Activated CD8-positive, alpha-beta T cell treated with anti-CD3 and anti-CD28 coated beads, Interleukin-2, amount 10 ng/mL, durations not matched to agents 7 days and 5 days (primary cell): ENCODE measurements at regions not wholly inside any gene's neighbourhood (a gene's known extent, or its start where the extent isn't known, plus 50 kb on each side); places are given as distances from the start of the nearest gene placed in this dataset.
"Not testable (repeated sequence)": the region's sequence is repeated elsewhere in the genome, so short reads cannot be mapped to it uniquely, and the experiment has no call there.

ENCODE experiments used
- ATAC-seq: fragments of 150-1000 bp; cut with Tn5 transposase; one replicate; pipeline ENCODE4 v1.10.0; 2021; ENCODE audit warnings: moderate library complexity
- CTCF ChIA-PET: fragments of 350-600 bp; sonication (Branson Sonifier 250); formaldehyde crosslinking; loops from one replicate; lab custom pipeline; 2021; ENCODE audit warnings: antibody characterized with exemption; lab: Charles Lee
- POLR2A ChIA-PET: fragments of 350-600 bp; sonication (Branson Sonifier 250); formaldehyde crosslinking; loops from one replicate; lab custom pipeline; 2021; ENCODE audit warnings: antibody characterized with exemption; lab: Charles Lee
- DNase-seq: peaks from one replicate; pipeline ENCODE4 v3.0.0-alpha.2; 2020
- H3K27ac Mint-ChIP-seq: one replicate; pipeline ENCODE4 v1.8.0; 2021; ENCODE audit warnings: mild to moderate bottlenecking, mixed read lengths
- H3K27me3 Mint-ChIP-seq: one replicate; pipeline ENCODE4 v1.8.0; 2021; ENCODE audit warnings: low read depth, mixed read lengths
- H3K36me3 Mint-ChIP-seq: one replicate; pipeline ENCODE4 v1.8.0; 2021; ENCODE audit warnings: low read depth, mixed read lengths
- H3K4me1 Mint-ChIP-seq: one replicate; pipeline ENCODE4 v1.8.0; 2021; ENCODE audit warnings: low read depth, mixed read lengths
- H3K4me3 Mint-ChIP-seq: one replicate; pipeline ENCODE4 v1.8.0; 2021; ENCODE audit warnings: mild to moderate bottlenecking, mixed read lengths
- H3K9me3 Mint-ChIP-seq: one replicate; pipeline ENCODE4 v1.8.0; 2022; ENCODE audit warnings: mixed read lengths; ENCODE audit not compliant: insufficient read depth

- Mint-ChIP-seq H3K4me3 (no peak overlapping the region), H3K27me3 (no peaks in the 10 kb centered on the region), H3K4me1 (no peaks in the 10 kb centered on the region), H3K36me3 (no peaks in the 10 kb centered on the region), H3K9me3 (no peaks in the 10 kb centered on the region), H3K27ac (no peak overlapping the region)
- ATAC-seq (no peak), DNase-seq (no peak)
- ChIA-PET CTCF (no interaction called here), POLR2A (no interaction called here)
These were observed 120.4 kb upstream of the OSBPL11 start for GRCh38 chr3:125715651-125716050.

- H3K27ac Mint-ChIP-seq, ATAC-seq, H3K36me3 Mint-ChIP-seq, POLR2A ChIA-PET, H3K27me3 Mint-ChIP-seq, DNase-seq, H3K9me3 Mint-ChIP-seq, H3K4me1 Mint-ChIP-seq, H3K4me3 Mint-ChIP-seq, CTCF ChIA-PET: not testable (repeated sequence)
These were observed 136.9 kb upstream of the OSBPL11 start for GRCh38 chr3:125732151-125732550.

- H3K27ac Mint-ChIP-seq, H3K9me3 Mint-ChIP-seq, CTCF ChIA-PET, DNase-seq, H3K4me3 Mint-ChIP-seq, H3K27me3 Mint-ChIP-seq, POLR2A ChIA-PET, H3K36me3 Mint-ChIP-seq, H3K4me1 Mint-ChIP-seq, ATAC-seq: not testable (repeated sequence)
These were observed 146.9 kb upstream of the OSBPL11 start for GRCh38 chr3:125741991-125742718.

- H3K27me3 Mint-ChIP-seq, POLR2A ChIA-PET, CTCF ChIA-PET, H3K9me3 Mint-ChIP-seq, H3K27ac Mint-ChIP-seq, H3K4me3 Mint-ChIP-seq, H3K4me1 Mint-ChIP-seq, H3K36me3 Mint-ChIP-seq, ATAC-seq: not testable (repeated sequence)
- DNase-seq, result peak; percentile 33
These were observed 147.5 kb upstream of the OSBPL11 start for GRCh38 chr3:125742845-125743244.

- POLR2A ChIA-PET, CTCF ChIA-PET, H3K27me3 Mint-ChIP-seq, H3K27ac Mint-ChIP-seq, H3K36me3 Mint-ChIP-seq, H3K4me1 Mint-ChIP-seq, DNase-seq, H3K9me3 Mint-ChIP-seq, H3K4me3 Mint-ChIP-seq, ATAC-seq: not testable (repeated sequence)
These were observed 161.8 kb upstream of the OSBPL11 start for GRCh38 chr3:125757050-125757449.

DNA sequence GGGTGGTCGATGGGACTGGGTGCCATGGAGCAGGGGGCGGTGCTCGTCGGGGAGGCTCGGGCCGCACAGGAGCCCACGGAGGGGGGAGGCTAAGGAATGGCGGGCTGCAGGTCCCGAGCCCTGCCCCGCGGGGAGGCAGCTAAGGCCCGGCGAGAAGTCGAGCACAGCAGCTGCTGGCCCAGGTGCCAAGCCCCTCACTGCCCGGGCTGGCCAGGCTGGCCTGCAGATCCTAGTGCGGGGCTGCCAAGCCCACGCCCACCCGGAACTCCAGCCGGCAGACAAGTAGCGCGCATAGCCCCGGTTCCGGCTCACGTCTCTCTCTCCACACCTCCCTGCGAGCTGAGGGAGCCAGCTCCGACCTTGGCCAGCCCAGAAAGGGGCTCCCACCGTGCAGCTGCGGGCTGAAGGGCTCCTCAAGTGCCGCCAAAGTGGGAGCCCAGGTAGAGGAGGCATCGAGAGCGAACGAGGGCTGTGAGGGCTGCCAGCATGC is 163.4 kb upstream of the OSBPL11 start:
- H3K9me3 Mint-ChIP-seq, CTCF ChIA-PET, H3K27ac Mint-ChIP-seq, H3K36me3 Mint-ChIP-seq, H3K4me3 Mint-ChIP-seq, POLR2A ChIA-PET, H3K4me1 Mint-ChIP-seq, ATAC-seq, DNase-seq: not testable (repeated sequence)
- H3K27me3 Mint-ChIP-seq, result peaks cover 14% of the 10 kb centered on the region

- CTCF ChIA-PET, result not testable (repeated sequence)
These were observed 167.3 kb upstream of the OSBPL11 start for GRCh38 chr3:125762601-125763000.

GRCh38 chr3:125766285-125766826 is 171.1 kb upstream of the OSBPL11 start:
- H3K36me3 Mint-ChIP-seq, H3K9me3 Mint-ChIP-seq, CTCF ChIA-PET, H3K4me1 Mint-ChIP-seq, POLR2A ChIA-PET, H3K27ac Mint-ChIP-seq: not testable (repeated sequence)
- peaks cover 36% of the 10 kb centered on the region for H3K27me3 Mint-ChIP-seq
- DNase-seq (peak; percentile 45), ATAC-seq (peak; percentile 47)
- H3K4me3 Mint-ChIP-seq, result peak overlapping the region; percentile 53

More at GRCh38 chr3:125762601-125763000, 167.3 kb upstream of the OSBPL11 start:
- DNase-seq, H3K4me1 Mint-ChIP-seq, ATAC-seq, H3K27ac Mint-ChIP-seq, H3K9me3 Mint-ChIP-seq, H3K4me3 Mint-ChIP-seq, POLR2A ChIA-PET, H3K36me3 Mint-ChIP-seq: not testable (repeated sequence)
- peaks cover 40% of the 10 kb centered on the region for H3K27me3 Mint-ChIP-seq

GRCh38 chr3:125766931-125767330 is 171.6 kb upstream of the OSBPL11 start:
- CTCF ChIA-PET, H3K36me3 Mint-ChIP-seq, H3K9me3 Mint-ChIP-seq, ATAC-seq, H3K27ac Mint-ChIP-seq, H3K4me1 Mint-ChIP-seq, POLR2A ChIA-PET, DNase-seq: not testable (repeated sequence)
- H3K4me3 Mint-ChIP-seq, result peak overlapping the region; percentile 38
- H3K27me3 Mint-ChIP-seq, result peaks cover 36% of the 10 kb centered on the region

DNA sequence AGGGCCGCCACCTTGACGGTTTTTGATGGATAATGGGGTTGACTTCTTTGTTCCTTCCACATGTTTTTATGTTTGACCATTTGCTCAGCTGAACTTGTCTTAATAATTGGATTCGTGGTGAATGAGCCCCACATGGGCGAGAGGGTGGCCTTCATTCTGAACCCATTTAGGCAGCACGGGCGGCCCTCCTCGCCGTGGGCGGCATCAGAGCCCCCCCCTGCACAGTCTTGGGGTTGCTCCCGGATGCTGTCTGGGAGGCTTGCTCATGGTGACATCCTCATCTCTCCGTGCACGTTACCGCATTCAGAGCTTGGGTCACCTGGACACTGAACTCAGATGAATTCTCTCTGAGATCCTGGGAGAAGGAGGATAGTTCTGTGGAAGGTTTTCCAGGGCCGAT is 172.3 kb upstream of the OSBPL11 start:
- H3K9me3 Mint-ChIP-seq, result no peaks in the 10 kb centered on the region
- H3K27me3 Mint-ChIP-seq, result peaks cover 31% of the 10 kb centered on the region
- ChIA-PET CTCF (no interaction called here), POLR2A (no interaction called here)
- no peak overlapping the region for H3K27ac Mint-ChIP-seq
- ATAC-seq (no peak), DNase-seq (no peak)
- peaks cover 6% of the 10 kb centered on the region for H3K4me1 Mint-ChIP-seq
- H3K36me3 Mint-ChIP-seq, result no peaks in the 10 kb centered on the region
- no peak overlapping the region for H3K4me3 Mint-ChIP-seq

DNA sequence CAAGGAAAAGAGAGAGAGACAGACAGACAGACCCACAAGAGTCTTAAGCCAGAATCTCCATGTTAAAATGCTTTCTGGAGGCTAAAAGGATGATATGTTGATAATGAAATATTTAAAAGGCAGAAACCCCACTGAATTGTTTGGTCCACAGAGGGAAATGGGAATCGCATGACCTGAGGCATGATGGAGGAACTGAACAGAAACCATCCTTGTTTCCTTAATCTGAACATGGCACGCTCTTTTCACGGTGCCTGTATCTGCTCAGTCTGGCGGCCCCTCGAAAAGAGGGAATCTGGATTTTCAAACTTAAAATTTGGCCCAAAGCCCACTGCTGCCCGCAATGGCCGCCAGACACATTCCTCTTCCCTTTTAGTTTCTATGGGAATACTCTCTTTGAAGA is 173.5 kb upstream of the OSBPL11 start:
- CTCF ChIA-PET, H3K4me1 Mint-ChIP-seq, H3K9me3 Mint-ChIP-seq, POLR2A ChIA-PET, H3K27ac Mint-ChIP-seq, H3K36me3 Mint-ChIP-seq, DNase-seq, H3K4me3 Mint-ChIP-seq, ATAC-seq: not testable (repeated sequence)
- H3K27me3 Mint-ChIP-seq, result peaks cover 26% of the 10 kb centered on the region

- H3K4me3 Mint-ChIP-seq, ATAC-seq, CTCF ChIA-PET, POLR2A ChIA-PET, H3K4me1 Mint-ChIP-seq, H3K9me3 Mint-ChIP-seq, DNase-seq, H3K27ac Mint-ChIP-seq, H3K36me3 Mint-ChIP-seq: not testable (repeated sequence)
- peaks cover 11% of the 10 kb centered on the region for H3K27me3 Mint-ChIP-seq
These were observed 176.2 kb upstream of the OSBPL11 start for GRCh38 chr3:125771506-125771905.
